ENCODE measurements at regions not wholly inside any gene's neighbourhood (a gene's known extent, or its start where the extent isn't known, plus 50 kb on each side); places are given as distances from the start of the nearest gene placed in this dataset.
A peak's percentile ranks its signal among the peaks of the same experiment; 100 is the strongest.

- Histone ChIP-seq H3K4me1 (peaks cover 0 to 18% (median 5%) of the 10 kb centered on the region in 10 experiments; a peak in 10 of 20 replicates), H3K4me3 (no peak overlapping the region), H3K27me3 (no peaks in the 10 kb centered on the region), H3K9ac (no peak overlapping the region), H3K36me3 (no peaks in the 10 kb centered on the region), H4K20me1 (no peaks in the 10 kb centered on the region), H3K9me3 (replicated peaks in 1 of 11) (0 out of 22 replicates have a peak, but pooled peaks cover 0 to 6% (median 0%) of the 10 kb centered on the region in 11 experiments), H3K4me2 (no peak overlapping the region), H3K27ac (no peak overlapping the region)
- no peak for TF ChIP-seq Cebpa-rat (IDR thresholded peaks at IDR 0.05)
Measured at GRCh38 chr11:105553025-105553424, 56.8 kb upstream of the GRIA4 start.

DNA sequence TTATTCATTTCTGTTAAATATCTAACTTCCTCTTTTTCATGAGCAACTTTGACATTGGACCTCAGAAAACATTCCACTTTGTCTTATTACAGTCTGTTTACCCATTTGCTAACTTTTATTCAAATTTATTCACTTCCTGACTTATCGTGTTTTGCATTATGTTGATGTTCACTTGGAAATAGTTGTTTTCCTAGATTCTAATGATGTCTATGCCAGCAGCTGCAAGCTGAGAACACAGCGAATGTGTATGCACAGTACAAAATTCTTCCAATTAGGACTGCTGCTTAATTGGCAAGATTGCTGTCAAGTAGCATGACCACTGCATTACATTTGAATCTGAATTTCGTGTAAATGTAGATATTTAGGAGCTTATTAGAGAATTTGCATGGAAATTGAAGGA is 61.5 kb upstream of the GRIA4 start:
- H4K20me1 ChIP-seq = no peaks in the 10 kb centered on the region
- 0 out of 22 replicates have a peak, but pooled peaks cover 0 to 6% (median 0%) of the 10 kb centered on the region in 11 experiments for H3K9me3 ChIP-seq (replicated peaks in 1 of 11)
- H3K27ac ChIP-seq = peak overlapping the region in 3 of 11 experiments; percentile 49 to 64 (median 51); a peak in 5 of 22 replicates
- peak overlapping the region in 4 of 11 experiments; percentile 45 to 78 (median 74); a peak in 8 of 22 replicates for H3K4me2 ChIP-seq
- no peak overlapping the region for H3K9ac ChIP-seq
- no peak for TF ChIP-seq Cebpa-rat (IDR thresholded peaks at IDR 0.05)
- no peaks in the 10 kb centered on the region for H3K27me3 ChIP-seq
- H3K4me1 ChIP-seq = peaks cover 0 to 53% (median 26%) of the 10 kb centered on the region in 10 experiments; a peak in 14 of 20 replicates
- H3K4me3 ChIP-seq = no peak overlapping the region
- no peaks in the 10 kb centered on the region for H3K36me3 ChIP-seq

- TF ChIP-seq Cebpa-rat (IDR thresholded peaks at IDR 0.05) = no peak
Measured at GRCh38 chr11:105538588-105538987, 71.3 kb upstream of the GRIA4 start.

DNA sequence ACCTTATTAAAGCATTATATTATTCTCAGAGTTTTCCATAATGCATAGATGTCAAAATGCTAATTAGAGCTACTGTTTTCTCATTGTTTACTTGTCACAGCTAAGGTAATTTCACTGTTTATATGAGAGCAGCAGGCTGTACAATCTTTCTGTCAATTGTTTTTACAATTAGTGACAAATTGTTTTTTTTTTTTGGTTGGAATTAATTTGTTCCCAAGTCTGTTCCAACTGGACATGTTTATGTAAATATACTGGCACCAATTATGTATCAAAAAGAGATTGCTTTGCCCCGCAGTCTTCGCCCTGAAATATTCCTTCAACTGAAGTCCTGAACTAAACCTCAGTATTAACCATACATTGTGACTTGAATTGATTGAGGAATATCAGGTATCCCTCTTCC is 72.3 kb upstream of the GRIA4 start:
- no peak overlapping the region for H3K9ac ChIP-seq

More at GRCh38 chr11:105538588-105538987, 71.3 kb upstream of the GRIA4 start:
- no peaks in the 10 kb centered on the region for H3K9me3 ChIP-seq (replicated peaks in 1 of 11)
- no peak overlapping the region for H3K4me3 ChIP-seq
- H3K4me1 ChIP-seq = peaks cover 0 to 7% (median 0%) of the 10 kb centered on the region in 10 experiments; a peak in 5 of 20 replicates
- no peak overlapping the region for H3K27ac ChIP-seq
- no peak overlapping the region for H3K9ac ChIP-seq
- H3K4me2 ChIP-seq = no peak overlapping the region
- no peaks in the 10 kb centered on the region for H3K36me3 ChIP-seq
- no peaks in the 10 kb centered on the region for H4K20me1 ChIP-seq
- no peaks in the 10 kb centered on the region for H3K27me3 ChIP-seq

GRCh38 chr11:105524286-105524685 is 85.6 kb upstream of the GRIA4 start:
- H3K4me3 ChIP-seq = no peak overlapping the region
- no peak overlapping the region for H3K4me2 ChIP-seq
- no peaks in the 10 kb centered on the region for H4K20me1 ChIP-seq
- H3K27ac ChIP-seq = no peak overlapping the region
- no peak for TF ChIP-seq Cebpa-rat (IDR thresholded peaks at IDR 0.05)
- H3K9ac ChIP-seq = no peak overlapping the region
- no peaks in the 10 kb centered on the region for H3K36me3 ChIP-seq
- no peaks in the 10 kb centered on the region for H3K27me3 ChIP-seq
- no peaks in the 10 kb centered on the region for H3K4me1 ChIP-seq
- peaks cover 0 to 6% (median 0%) of the 10 kb centered on the region in 11 experiments; a peak in 2 of 22 replicates for H3K9me3 ChIP-seq (replicated peaks in 1 of 11)

More for the DNA sequence above, 72.3 kb upstream of the GRIA4 start:
- Histone ChIP-seq H3K4me3 (no peak overlapping the region), H3K4me1 (peaks cover 0 to 7% (median 0%) of the 10 kb centered on the region in 10 experiments; a peak in 5 of 20 replicates), H3K9me3 (replicated peaks in 1 of 11) (no peaks in the 10 kb centered on the region), H3K27ac (no peak overlapping the region), H3K4me2 (no peak overlapping the region), H3K27me3 (no peaks in the 10 kb centered on the region), H3K36me3 (no peaks in the 10 kb centered on the region), H4K20me1 (no peaks in the 10 kb centered on the region)
- no peak for TF ChIP-seq Cebpa-rat (IDR thresholded peaks at IDR 0.05)

GRCh38 chr11:105520706-105521345 is 89.0 kb upstream of the GRIA4 start:
- no peak overlapping the region for H3K27ac ChIP-seq
- no peaks in the 10 kb centered on the region for H4K20me1 ChIP-seq
- H3K4me2 ChIP-seq = no peak overlapping the region
- H3K9ac ChIP-seq = no peak overlapping the region
- no peak overlapping the region for H3K4me3 ChIP-seq
- no peaks in the 10 kb centered on the region for H3K4me1 ChIP-seq
- no peaks in the 10 kb centered on the region; a peak in 1 of 22 replicates for H3K9me3 ChIP-seq (replicated peaks in 1 of 11)
- TF ChIP-seq Cebpa-rat (IDR thresholded peaks at IDR 0.05) = no peak
- no peaks in the 10 kb centered on the region for H3K27me3 ChIP-seq
- no peaks in the 10 kb centered on the region for H3K36me3 ChIP-seq

GRCh38 chr11:105507496-105508254 is 102.2 kb upstream of the GRIA4 start:
- Histone ChIP-seq H3K27me3 (no peaks in the 10 kb centered on the region), H3K9ac (no peak overlapping the region), H3K36me3 (no peaks in the 10 kb centered on the region), H3K9me3 (replicated peaks in 1 of 11) (no peaks in the 10 kb centered on the region), H3K4me3 (no peak overlapping the region), H3K4me2 (no peak overlapping the region), H3K27ac (no peak overlapping the region), H4K20me1 (no peaks in the 10 kb centered on the region), H3K4me1 (no peaks in the 10 kb centered on the region)
- no peak for TF ChIP-seq Cebpa-rat (IDR thresholded peaks at IDR 0.05)

DNA sequence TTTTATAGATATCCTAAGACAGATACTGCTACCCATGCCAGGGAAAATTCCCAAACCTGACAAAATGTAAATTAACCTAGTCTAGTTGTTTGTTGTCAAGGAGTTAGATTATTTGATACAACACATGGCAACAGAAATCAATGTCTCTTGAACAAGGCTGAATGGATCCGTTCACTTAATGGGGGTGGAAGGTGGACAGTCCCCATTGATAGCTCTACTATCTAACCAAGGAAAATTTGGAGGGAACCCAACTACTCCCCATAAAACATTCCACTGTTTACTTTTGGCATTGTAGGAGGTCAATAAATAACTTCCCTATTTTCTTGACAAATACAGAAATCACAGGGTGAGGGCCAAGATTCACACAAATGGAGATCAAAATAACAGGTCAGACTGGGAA is 117.9 kb upstream of the GRIA4 start:
- Histone ChIP-seq H3K36me3 (no peaks in the 10 kb centered on the region), H3K4me3 (no peak overlapping the region), H3K4me1 (no peaks in the 10 kb centered on the region), H3K4me2 (no peak overlapping the region), H3K27ac (no peak overlapping the region), H3K9ac (no peak overlapping the region), H3K9me3 (replicated peaks in 1 of 11) (no peaks in the 10 kb centered on the region), H3K27me3 (no peaks in the 10 kb centered on the region), H4K20me1 (no peaks in the 10 kb centered on the region)
- TF ChIP-seq Cebpa-rat (IDR thresholded peaks at IDR 0.05) = no peak

- TF ChIP-seq Cebpa-rat (IDR thresholded peaks at IDR 0.05) = no peak
- no peak overlapping the region for H3K4me3 ChIP-seq
- no peaks in the 10 kb centered on the region for H3K4me1 ChIP-seq
- no peaks in the 10 kb centered on the region for H3K36me3 ChIP-seq
- no peaks in the 10 kb centered on the region for H3K9me3 ChIP-seq (replicated peaks in 1 of 11)
- no peak overlapping the region for H3K4me2 ChIP-seq
- H3K27me3 ChIP-seq = no peaks in the 10 kb centered on the region
- H4K20me1 ChIP-seq = no peaks in the 10 kb centered on the region
- H3K9ac ChIP-seq = no peak overlapping the region
- H3K27ac ChIP-seq = no peak overlapping the region
Measured at GRCh38 chr11:105491394-105491793, 118.5 kb upstream of the GRIA4 start.
